ENCODE measurements at regions not wholly inside any gene's neighbourhood (a gene's known extent, or its start where the extent isn't known, plus 50 kb on each side); places are given as distances from the start of the nearest gene placed in this dataset.
A peak's percentile ranks its signal among the peaks of the same experiment; 100 is the strongest.

DNA sequence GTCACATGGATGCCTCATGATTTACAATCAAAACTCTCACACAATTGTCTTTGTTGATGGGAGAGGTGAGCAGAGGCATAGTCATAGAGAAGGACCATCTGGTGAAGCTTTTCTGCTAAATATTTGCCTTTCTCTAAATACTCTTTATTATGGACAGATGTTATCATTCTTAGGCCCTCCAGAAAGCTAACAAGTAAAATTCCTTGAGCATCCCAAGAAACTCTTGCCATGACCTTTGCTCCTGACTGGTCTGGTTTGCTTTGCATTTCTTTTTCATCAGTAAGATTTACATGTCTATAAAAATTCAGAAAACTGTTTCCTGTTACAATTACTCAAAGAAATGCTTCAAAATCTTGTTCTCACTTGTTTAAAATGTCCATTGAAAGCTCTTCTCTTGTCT, 1336.6 kb upstream of the CDH8 start:
- DNase-seq (ENCODE audit: low read depth in 2 of 2), result peak; percentile 16 to 23

DNA sequence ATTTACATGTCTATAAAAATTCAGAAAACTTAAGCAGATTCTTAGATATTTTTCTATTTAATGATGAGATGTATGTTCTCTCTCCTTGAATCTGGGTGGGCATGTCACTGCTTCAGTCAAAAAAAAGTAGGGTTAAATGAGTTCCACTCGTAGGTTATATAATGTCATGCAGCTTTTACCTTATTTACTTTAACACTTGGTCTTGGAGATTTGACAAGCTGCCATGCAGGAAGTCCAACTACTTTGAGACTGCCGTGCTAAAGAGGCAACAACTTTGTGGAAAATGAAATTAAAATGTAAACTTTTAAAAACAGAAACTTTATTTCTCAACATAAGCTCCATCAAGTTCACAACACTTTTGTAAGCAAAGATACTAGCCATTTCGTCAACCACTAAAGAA, 1336.0 kb upstream of the CDH8 start:
- DNase-seq (ENCODE audit: low read depth in 2 of 2), result no peak

DNA sequence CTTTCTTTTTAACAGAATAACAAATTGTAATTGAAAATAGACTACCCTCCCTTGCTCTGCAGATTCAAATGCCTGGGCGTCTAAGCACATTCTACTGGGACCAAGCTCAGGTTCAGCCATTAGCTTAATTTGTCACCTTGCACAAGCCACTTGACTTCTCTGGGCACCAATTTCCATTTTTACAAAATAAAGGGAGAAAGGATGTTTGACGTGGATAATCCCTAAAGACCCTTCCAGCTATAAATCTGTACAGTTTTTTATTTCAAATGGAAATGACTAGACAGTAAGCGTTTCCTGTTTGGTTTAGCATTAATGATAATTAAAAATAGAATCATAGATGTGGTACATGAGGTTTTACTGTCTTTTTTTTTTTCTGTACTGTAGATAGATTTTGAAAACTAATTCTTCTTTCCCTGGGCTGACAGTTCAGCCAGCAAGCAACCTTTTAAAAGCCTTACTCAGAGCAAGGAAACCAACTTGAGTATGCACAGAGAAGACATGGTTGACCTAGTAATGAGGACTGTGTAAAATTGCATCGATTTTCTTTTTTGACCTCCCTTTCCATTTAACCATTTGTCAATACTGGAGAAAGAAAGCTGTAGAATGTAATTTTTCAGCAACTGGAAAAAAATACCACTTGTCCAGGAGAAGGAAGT, 1329.5 kb upstream of the CDH8 start:
- no peak for DNase-seq (ENCODE audit: low read depth in 2 of 2)

DNA sequence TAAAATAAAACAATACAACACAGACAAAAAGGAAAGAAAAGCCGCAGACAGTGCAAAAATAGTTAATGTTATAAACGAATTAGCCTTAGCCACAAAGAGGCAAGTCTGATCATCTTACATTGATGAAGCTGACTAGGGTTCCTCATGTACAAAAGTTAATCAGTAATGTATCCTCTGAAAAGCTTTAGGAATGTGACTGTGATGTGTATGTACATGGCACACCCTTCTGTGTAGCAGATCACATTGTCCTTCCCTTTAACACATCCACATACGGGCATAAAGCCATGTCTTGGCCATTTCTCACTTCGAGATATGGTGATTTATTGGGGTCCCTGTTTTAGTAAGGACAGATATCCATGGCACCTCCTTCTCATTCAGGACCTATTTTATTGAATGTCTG, 1327.5 kb upstream of the CDH8 start:
- DNase-seq (ENCODE audit: low read depth in 2 of 2), result no peak

DNA sequence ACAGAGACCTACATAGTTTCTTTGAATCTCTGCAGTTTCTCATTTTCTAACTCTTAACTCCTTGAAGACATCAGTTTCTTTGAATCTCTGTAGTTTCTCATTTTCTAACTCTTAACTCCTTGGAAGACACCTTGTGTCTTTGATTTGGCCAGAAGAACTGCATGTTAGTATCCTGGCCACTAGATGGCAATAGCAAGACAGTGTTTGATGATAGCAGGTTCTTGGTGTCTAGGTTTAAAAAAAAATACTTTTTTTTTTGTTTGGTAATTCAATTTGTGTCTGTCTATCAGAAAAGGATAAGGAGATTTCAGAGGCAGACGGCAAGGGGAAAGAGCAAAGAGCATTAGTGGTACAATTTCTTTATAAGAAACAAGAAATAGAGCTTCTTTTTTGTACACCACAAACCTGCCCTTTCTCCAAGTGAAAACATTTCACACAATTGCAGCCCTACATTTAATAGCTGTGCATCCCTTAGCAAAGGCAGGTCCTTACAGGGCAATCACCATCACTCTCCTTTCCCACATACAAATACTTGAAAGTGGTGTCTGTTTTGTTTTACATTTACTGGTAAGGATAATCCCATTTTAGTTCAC, 1324.9 kb upstream of the CDH8 start:
- peak; percentile 42 to 43 for DNase-seq (ENCODE audit: low read depth in 2 of 2)

DNA sequence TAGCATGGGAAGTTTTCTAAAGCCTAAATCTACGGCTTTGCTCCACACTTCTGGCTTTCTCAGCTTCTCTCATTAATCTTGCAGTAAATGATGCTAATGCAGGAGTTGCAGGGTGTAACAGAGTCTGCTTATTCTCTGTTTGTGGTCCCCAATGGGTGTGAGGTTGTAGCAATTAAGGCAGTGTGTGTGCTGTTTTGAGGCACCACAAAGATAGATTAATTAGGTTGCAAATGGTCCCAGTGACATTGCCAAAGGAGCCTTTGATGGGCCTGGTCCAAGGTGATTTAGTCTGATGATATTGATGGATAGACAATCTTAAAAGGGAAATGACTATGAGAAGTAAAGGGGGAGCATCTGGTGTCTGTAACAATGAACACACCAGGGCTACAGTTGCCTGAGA, 1313.7 kb upstream of the CDH8 start:
- DNase-seq (ENCODE audit: low read depth in 2 of 2), result no peak

DNA sequence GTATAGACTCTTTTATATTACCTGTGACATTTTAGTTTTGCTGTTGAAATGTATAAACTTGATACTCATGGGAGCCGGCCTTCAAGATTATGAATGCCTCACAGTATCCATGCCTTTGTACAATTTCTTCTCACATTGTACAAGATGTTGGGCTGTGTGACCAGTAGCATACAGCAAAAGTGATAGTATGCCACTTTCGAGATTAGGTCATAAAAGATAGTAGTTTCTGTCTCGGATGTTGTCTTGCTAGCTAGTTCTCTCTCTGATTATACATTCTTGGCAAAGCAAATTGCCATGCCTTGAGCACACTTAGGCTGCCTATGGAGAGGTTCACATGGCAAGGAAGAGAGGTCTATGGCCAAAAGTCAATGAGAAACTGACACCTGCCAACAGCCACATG, 1309.8 kb upstream of the CDH8 start:
- DNase-seq (ENCODE audit: low read depth in 2 of 2), result no peak

DNA sequence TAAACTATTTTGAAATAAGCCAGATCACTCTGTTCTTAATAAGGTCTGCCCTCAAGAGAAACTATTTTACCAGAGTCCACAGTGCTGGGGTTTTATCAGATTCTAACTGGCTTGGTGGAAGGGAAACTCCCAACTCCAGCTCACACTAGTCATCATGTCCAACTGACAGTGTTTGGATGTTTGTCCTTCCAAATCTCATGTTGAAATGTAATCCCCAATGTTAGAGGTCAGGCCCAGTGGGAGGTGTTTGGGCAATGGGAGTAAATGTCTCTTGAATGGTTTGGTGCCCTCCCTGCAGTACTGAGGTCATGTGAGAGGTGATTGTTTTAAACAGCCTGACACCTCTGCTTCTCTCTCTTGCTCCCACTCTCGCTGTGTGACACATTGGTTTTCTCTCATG, 1301.0 kb upstream of the CDH8 start:
- DNase-seq (ENCODE audit: low read depth in 2 of 2), result no peak

DNA sequence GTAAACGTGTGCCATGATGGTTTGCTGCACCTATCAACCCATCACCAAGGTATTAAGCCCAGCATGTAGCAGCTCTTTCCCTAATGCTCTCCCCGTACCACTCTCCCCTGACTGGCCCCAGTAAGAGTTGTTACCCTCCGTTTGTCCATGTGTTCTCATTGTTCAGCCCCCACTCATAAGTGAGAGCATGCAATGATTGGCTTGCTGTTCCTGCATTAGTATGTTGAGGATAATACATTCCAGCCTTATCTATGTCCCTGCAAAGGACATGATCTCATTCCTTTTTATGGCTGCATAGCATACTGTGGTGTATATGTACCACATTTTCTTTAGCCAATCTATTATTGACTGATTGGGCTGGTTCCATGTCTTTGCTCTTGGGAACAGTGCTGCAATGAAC, 1294.9 kb upstream of the CDH8 start:
- DNase-seq (ENCODE audit: low read depth in 2 of 2), result no peak

DNA sequence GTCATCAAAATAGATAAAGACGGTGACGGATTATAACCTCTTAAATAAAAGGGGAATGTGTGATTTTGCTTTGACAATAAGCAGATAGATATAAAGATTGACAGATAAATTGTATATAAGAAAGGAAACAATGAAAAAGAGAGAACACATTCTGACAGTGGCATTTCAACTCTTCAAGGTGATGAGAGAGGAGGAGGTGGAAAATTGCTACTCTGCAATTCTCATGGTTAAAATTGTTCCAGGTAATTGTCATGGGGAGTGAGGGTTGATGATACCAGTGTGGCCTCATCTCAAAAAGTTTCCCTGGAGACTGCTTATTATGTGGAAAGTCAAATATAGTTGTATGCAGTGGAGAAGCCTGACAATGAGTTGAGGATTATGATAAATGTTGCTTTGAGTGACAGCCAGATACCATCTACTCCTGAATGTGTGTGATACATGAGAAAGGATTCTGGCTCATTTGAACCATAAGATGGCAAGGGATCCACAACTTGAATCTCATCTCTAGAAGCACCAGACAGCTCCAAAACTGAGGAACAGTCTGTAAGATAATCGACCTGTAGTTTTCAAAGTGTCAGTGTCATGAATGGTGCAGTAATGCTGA, 1290.6 kb upstream of the CDH8 start:
- DNase-seq (ENCODE audit: low read depth in 2 of 2), result no peak

DNA sequence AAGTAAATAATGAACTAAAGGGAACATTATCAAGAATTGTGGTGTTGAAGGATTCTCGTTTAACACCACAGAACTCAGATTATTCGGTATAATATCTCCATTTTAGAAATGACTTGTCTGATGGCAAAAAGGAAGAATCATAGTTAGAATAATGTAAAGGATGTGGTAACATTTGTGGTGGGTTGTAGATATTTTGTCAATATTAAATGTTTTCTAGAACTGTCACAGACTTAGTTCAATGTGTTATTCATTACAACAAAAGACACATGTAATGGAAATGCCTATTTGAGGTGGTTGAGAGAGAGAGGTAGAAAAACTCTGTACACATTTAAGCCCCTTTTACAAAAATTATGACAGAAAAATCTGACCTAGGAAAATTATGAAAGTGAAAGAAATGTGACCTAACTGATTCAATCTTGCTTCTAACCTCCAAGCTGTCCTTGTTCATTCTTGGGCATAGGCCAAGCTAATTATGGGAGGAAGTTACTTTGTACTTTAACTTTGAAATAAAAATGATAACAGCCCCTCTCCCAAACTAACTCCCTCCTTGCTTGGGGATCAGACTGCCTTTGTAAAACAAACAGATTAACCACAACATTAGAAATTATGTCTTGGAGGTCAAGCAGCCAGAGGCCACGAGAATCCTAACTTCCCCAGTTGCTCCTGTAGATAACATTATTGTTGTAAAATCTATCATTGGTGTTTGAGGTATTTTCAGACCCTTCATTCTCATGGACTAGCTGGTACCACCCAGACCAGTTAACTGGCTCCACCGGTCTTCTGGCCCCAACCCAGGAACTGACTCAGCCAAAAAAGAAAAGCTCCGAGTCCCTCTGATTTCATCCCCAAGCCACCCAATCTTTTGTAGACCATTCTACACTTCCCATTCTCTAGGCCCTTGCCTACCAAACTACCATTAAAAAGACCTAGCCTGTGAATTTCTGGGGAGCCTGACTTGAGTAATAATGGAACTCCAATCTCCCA, 1287.8 kb upstream of the CDH8 start:
- no peak for DNase-seq (ENCODE audit: low read depth in 2 of 2)

DNA sequence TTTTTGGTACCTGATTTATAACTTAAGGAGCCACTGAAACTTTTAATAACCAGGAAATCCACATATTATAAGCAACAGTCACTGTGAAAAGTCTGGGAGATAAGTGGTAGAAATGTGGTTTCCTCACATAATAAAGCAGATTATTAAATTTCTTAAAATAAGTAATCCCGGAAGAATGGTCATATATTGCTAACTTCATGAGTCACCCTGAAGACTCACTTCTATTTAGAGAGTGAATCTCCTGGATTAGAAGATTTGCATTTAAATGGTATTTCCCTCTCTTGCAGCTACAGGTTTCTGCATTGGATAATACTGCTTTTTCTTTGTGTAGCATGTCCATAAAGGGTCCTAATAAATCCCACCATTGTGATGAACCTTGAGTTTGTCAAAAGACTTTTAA, 1286.8 kb upstream of the CDH8 start:
- peak; percentile 39 for DNase-seq (ENCODE audit: low read depth in 2 of 2)

DNA sequence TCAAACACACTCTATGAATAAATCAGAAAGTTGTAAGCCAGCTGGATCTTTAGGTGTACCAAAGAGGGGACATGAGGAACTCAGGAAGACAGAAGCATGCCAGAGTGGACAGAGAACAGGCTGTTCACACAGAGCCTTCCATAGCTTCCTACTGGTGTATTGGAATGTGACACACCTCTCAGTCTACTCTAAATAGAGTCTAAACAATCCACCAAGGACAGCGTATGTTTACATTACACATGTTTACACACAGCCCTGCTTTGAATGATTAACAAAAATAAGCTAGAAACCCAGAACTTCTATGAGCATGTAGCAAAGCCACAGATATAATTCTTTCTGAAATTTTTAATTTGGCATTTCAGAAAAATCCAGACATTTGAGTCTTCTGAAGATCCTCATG, 1279.0 kb upstream of the CDH8 start:
- DNase-seq (ENCODE audit: low read depth in 2 of 2), result no peak

DNA sequence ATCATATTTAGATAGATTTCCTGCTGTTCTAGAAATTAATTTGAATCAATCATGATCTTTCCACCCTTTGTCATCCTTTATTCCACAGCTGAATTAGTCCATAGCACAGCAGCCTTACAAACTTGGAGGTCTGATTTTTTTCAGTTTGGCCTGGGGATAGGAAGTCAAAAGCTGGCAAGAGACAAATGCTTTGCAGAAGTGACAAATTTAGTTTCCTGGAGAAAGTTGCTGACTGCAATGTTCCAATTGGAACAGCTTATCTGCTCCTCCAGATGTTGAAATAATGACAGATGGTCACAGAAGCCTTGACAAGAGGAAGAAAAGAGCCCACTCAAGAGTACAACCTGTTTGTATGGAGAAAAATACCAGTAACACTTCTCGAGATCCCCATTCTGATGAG, 1276.1 kb upstream of the CDH8 start:
- DNase-seq (ENCODE audit: low read depth in 2 of 2), result no peak

DNA sequence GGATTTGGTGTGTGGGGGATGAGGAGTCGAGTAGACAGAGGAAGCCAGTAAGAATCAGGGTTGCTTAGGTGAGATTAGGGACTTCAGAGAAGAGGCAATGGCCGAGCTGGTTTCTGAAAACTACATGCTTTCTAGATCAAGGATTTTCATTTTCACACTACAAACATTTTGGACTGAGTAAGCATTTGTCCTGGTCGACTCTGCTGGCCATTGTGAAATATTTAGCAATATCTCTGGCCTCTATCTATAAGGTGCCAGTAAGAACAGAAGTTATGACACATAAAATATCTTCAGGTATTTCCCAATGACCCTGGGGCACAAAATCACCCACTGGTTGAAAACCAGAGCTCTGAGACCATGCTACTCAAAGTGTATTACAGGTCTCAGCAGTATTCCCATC, 1275.1 kb upstream of the CDH8 start:
- no peak for DNase-seq (ENCODE audit: low read depth in 2 of 2)

DNA sequence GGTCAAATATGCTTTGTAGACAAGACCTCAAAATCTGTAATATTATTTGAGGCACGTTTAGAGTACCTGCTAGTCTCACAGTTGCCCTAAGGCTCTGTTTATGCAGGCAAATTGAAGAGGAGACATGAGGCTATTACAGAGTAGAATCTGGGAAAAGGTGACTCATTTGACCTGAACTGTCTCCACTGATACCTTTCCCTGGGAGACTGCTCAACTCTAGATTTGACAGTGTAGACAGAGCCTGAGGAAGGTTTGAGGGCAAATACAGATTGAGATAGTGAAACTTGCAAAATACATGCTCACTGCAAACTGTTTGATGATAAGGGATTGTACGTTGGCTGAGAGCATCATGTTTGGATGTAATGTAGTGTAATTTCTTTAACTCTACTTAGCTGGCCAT, 1266.6 kb upstream of the CDH8 start:
- no peak for DNase-seq (ENCODE audit: low read depth in 2 of 2)

DNA sequence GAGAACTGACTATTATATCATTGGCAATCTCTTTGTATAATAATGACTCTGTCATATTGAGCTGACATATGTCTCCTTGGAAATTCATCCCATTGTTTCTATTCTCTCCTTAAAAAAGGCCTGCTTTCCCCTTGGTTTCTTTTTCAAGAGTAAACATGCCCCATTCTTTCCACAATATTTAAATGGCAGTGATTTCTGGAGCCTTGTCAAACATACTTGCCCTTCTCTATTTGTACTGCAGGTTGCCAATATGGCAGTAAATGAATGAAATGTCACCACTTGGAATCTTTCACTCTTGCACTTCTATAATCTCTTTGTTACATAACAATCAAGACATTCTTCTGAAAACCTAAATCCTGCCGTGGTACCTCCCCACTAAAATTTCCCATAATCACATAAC, 1265.1 kb upstream of the CDH8 start:
- DNase-seq (ENCODE audit: low read depth in 2 of 2), result no peak

DNA sequence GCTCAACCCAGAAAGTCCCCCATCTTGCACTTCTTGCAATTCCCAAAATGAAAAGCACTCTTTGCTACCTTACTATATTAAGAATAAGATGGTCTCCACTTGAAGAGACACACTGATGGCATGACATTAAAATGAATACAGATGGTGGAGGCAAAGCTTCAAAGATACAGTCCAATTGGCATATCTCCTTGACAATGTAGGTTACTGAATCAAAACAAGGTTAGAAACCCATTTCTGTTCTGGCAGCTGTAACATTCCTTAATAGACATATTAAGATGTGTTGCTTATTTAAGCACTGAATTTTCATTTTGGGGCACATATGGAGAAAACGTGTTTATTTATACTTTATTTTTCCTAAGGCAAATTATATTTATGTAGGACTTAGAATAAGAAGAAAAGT, 1262.8 kb upstream of the CDH8 start:
- no peak for DNase-seq (ENCODE audit: low read depth in 2 of 2)

DNA sequence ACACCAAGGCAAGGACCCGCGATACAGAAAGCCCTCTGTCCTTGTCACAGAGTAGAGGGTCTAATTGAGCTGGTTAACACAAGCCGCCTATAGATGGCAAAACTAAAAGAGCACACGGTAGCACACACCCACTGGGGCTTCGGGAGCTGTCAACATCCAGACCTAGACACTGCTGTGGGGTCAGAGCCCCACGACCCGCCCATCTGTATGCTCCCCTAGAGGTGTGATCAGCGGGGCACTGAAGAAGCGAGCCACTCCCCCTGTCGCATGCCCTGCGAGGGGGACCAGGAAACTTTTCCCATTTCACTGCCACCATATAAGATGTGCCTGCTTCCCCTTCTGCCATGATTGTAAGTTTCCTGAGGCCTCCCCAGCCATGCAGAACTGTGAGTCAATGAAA, 1255.8 kb upstream of the CDH8 start:
- DNase-seq (ENCODE audit: low read depth in 2 of 2), result no peak

DNA sequence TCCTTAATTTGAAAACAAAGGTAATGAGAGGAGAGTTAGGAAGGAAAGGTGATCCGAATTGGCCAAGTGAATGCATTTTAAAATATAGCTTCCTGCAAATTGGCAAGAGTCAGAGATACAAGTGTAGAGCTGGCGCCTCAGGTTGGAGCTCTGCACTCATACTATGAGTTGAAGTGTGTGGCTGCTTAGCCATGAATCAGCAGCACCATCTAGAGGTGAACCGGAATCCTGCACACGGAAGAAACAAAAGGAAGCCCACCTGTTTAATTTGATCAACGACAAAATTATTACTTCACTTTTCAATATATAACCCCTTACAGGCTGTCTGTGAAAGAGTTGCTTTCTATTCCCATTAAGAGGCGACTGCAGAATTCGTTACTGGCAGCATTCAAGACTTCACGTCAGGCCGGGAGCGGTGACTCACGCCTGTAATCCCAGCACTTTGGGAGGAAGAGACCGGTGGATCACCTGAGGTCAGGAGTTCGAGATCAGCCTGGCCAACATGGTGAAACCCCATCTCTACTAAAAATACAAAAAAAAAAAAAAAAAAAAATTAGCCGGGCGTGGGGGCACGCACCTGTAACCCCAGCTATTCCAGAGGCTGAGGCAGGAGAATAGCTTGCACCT, 1253.7 kb upstream of the CDH8 start:
- DNase-seq (ENCODE audit: low read depth in 2 of 2), result peak in 1 of 2 experiments; percentile 14

DNA sequence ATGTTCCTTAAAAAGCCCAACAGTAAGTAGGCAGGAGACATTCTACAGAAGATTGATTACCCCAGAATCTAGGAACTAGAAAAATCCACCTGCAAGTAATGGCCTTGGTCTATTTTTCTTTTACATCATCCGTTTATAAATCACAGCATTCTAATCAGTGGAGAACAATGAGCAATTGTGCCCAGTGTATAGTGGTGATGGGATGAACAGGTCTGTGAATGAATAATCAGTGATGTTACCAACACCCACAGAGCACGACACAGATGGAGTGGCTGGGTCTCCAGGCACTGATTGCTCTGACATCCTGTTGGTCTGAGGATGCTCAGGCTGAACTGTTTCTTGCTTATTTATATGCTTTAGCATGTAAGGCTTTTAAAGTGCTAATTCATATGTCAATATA, 1251.2 kb upstream of the CDH8 start:
- no peak for DNase-seq (ENCODE audit: low read depth in 2 of 2)

DNA sequence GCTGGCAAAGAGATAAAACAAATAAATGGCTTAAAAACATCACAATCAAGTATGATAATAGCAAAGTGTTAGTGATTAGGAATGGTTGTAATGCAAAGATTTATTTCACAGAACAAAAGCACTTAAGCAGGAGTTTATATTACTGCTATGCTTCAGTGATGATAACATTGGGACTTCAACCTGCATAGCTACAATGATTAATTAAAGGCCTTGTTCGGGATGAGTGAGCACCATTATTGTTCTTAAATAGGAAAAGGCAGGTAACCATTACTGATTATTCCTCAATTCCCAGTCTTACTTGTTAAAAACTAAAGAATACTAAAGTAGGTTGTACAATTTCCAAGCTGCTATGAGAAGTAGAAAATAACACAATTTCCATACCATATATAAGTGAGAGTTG, 1247.5 kb upstream of the CDH8 start:
- DNase-seq (ENCODE audit: low read depth in 2 of 2), result no peak

All from fibroblast of skin of left quadriceps (primary cell).